ENCODE measurements at regions not wholly inside any gene's neighbourhood (a gene's known extent, or its start where the extent isn't known, plus 50 kb on each side); places are given as distances from the start of the nearest gene placed in this dataset.

GRCh38 chr6:84455511-84456029, 228.1 kb upstream of the CEP162 start:
- no peak for DNase-seq (ENCODE audit: low read depth, low spot score)

GRCh38 chr6:84453499-84453898, 226.1 kb upstream of the CEP162 start:
- in situ Hi-C loops (cut with HindIII; ENCODE audit: low pct_unique_long_range_greater_than_20kb, low sequenced_read_pairs) = no loop called here
- no peak for DNase-seq (ENCODE audit: low read depth, low spot score)

More at GRCh38 chr6:84455511-84456029, 228.1 kb upstream of the CEP162 start:
- in situ Hi-C loops (cut with HindIII; ENCODE audit: low pct_unique_long_range_greater_than_20kb, low sequenced_read_pairs) = no loop called here

GRCh38 chr6:84450018-84450417, 222.6 kb upstream of the CEP162 start:
- no peak for DNase-seq (ENCODE audit: low read depth, low spot score)
- in situ Hi-C loops (cut with HindIII; ENCODE audit: low pct_unique_long_range_greater_than_20kb, low sequenced_read_pairs) = no loop called here

GRCh38 chr6:84449220-84449619, 221.8 kb upstream of the CEP162 start:
- in situ Hi-C loops (cut with HindIII; ENCODE audit: low pct_unique_long_range_greater_than_20kb, low sequenced_read_pairs) = no loop called here
- DNase-seq (ENCODE audit: low read depth, low spot score) = no peak

DNA sequence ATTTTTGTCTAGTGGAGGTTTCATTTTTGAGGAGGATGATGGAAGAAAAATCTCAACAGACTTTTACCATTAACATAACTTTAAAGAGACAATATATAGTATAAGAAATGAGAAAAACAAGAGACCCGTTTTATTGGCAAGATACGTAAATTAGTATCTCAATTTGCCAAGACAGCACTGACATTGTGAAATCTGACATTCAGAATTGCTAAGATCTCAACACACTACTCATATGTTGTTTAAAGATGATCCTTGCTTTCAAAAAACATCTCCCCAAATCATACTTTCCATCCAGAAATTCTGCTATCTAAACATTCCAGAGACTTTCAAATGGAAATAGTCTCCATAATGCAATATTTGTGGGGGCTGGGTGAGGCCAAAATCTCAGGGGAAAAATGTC, 220.9 kb upstream of the CEP162 start:
- in situ Hi-C loops (cut with HindIII; ENCODE audit: low pct_unique_long_range_greater_than_20kb, low sequenced_read_pairs) = no loop called here
- DNase-seq (ENCODE audit: low read depth, low spot score) = no peak

DNA sequence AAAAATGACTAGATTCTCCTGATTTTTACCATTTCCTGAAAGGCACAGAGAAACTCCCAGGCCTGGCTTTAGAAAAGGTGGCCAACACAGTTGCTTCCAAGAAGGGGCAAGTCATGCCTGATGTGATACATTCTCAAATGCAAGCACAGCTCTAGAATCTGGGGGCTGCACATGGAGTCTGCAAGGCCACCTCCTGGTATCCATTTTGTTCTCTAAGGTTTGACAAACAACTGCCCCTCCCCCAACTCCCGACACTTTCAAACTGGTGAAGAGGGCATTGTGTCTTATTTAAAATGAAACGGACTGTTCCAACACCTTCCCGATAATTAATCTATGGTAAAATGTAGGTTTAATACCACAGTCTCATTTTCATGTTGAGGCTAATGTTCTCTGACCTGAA, 220.2 kb upstream of the CEP162 start:
- no peak for DNase-seq (ENCODE audit: low read depth, low spot score)
- in situ Hi-C loops (cut with HindIII; ENCODE audit: low pct_unique_long_range_greater_than_20kb, low sequenced_read_pairs) = no loop called here

DNA sequence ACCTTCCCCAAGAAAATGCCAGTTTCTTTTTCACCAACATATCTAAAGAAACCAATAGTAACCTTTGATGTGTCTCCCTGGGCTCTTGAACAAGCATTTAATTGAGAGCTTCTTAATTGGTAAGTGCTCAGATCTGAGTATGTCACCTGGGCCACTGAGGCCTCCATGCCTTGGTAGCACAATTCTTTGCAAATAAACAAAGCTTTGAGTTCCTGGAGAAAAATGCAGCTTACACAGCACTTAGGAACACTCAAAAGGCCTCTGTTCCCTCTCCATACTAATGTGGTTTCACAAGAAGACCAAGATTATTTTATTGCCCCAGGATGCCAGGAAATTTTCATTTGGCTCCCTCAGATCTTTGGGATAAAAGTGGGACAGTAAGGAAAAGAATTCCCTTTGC, 217.6 kb upstream of the CEP162 start:
- peak; percentile 44 for DNase-seq (ENCODE audit: low read depth, low spot score)
- in situ Hi-C loops (cut with HindIII; ENCODE audit: low pct_unique_long_range_greater_than_20kb, low sequenced_read_pairs) = no loop called here

DNA sequence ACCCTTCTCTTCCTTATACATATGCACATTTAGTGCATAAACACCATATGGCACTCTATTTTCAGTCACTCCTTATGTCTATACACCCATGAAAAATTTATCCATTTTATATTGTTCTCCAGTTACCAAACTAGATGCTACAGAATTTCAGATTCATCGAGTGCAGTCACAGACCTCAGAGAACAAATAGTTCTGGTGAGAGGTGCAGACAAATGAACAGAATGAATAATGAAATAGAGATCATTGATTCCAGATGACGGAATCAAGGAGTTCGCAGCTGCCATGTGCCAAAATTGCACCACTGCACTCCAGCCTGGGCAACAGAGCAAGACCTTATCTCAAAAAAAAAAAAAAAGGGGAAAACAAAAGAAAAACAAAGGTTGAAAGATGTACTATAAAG, 214.8 kb upstream of the CEP162 start:
- in situ Hi-C loops (cut with HindIII; ENCODE audit: low pct_unique_long_range_greater_than_20kb, low sequenced_read_pairs) = no loop called here
- DNase-seq (ENCODE audit: low read depth, low spot score) = no peak

- in situ Hi-C loops (cut with HindIII; ENCODE audit: low pct_unique_long_range_greater_than_20kb, low sequenced_read_pairs) = no loop called here
- DNase-seq (ENCODE audit: low read depth, low spot score) = no peak
Observed at GRCh38 chr6:84441456-84441855, 214.0 kb upstream of the CEP162 start.

- in situ Hi-C loops (cut with HindIII; ENCODE audit: low pct_unique_long_range_greater_than_20kb, low sequenced_read_pairs) = no loop called here
- no peak for DNase-seq (ENCODE audit: low read depth, low spot score)
Observed at GRCh38 chr6:84434550-84434949, 207.1 kb upstream of the CEP162 start.

- DNase-seq (ENCODE audit: low read depth, low spot score) = no peak
- in situ Hi-C loops (cut with HindIII; ENCODE audit: low pct_unique_long_range_greater_than_20kb, low sequenced_read_pairs) = no loop called here
Observed at GRCh38 chr6:84432619-84433018, 205.2 kb upstream of the CEP162 start.

GRCh38 chr6:84428300-84428907, 201.0 kb upstream of the CEP162 start:
- DNase-seq (ENCODE audit: low read depth, low spot score) = peak; percentile 60
- in situ Hi-C loops (cut with HindIII; ENCODE audit: low pct_unique_long_range_greater_than_20kb, low sequenced_read_pairs) = no loop called here

- no peak for DNase-seq (ENCODE audit: low read depth, low spot score)
- in situ Hi-C loops (cut with HindIII; ENCODE audit: low pct_unique_long_range_greater_than_20kb, low sequenced_read_pairs) = no loop called here
Observed at GRCh38 chr6:84425971-84426705, 198.7 kb upstream of the CEP162 start.

DNA sequence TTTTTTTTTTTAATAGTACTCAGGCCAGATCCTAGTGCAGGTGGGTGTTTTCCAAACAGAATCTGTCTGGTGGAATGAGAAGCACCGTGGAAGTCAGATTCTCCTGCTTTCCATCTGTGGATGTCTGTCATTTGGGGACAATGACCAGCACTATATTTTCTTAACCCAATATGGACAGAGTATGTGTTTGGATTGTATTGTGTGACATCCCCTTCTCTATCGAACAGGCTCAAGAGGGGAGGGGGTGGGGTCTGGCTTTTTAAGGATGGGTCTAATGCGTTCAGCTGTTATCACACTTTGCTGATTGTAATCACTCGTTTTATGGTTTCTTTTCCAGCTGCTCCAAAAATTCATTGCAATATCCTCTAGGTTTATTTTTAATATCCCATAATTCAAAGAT, 197.5 kb upstream of the CEP162 start:
- in situ Hi-C loops (cut with HindIII; ENCODE audit: low pct_unique_long_range_greater_than_20kb, low sequenced_read_pairs) = no loop called here

GRCh38 chr6:84422380-84422968, 195.0 kb upstream of the CEP162 start:
- peak; percentile 77 for DNase-seq (ENCODE audit: low read depth, low spot score)
- in situ Hi-C loops (cut with HindIII; ENCODE audit: low pct_unique_long_range_greater_than_20kb, low sequenced_read_pairs) = no loop called here

More for the DNA sequence above, 197.5 kb upstream of the CEP162 start:
- DNase-seq (ENCODE audit: low read depth, low spot score) = no peak

DNA sequence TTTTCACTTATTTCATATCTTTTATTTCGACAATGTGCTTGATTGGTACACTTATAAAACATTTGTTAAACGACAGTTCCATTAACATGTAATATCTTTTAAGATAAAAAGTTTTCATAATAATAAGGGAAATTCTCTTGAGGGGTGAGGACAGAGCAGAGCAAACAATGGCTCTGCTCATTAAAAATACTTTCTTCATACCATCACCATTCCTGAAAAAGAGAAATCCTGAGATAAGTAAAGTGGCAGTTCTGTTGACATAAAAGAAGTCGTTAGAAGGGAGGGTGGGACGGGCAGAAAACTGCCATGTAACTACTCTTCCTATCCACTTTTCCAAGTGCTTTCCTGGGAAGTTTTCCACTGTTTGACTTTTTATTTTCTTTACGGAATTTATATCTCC, 193.6 kb upstream of the CEP162 start:
- in situ Hi-C loops (cut with HindIII; ENCODE audit: low pct_unique_long_range_greater_than_20kb, low sequenced_read_pairs) = no loop called here
- no peak for DNase-seq (ENCODE audit: low read depth, low spot score)

- DNase-seq (ENCODE audit: low read depth, low spot score) = no peak
- in situ Hi-C loops (cut with HindIII; ENCODE audit: low pct_unique_long_range_greater_than_20kb, low sequenced_read_pairs) = no loop called here
Observed at GRCh38 chr6:84417260-84417659, 189.8 kb upstream of the CEP162 start.

GRCh38 chr6:84416043-84416657, 188.7 kb upstream of the CEP162 start:
- DNase-seq (ENCODE audit: low read depth, low spot score) = no peak
- in situ Hi-C loops (cut with HindIII; ENCODE audit: low pct_unique_long_range_greater_than_20kb, low sequenced_read_pairs) = no loop called here
